Activated T-helper 1 cell treated with Interleukin-2 at 50 U/mL for 16 hours (primary cell): ENCODE measurements at regions not wholly inside any gene's neighbourhood (a gene's known extent, or its start where the extent isn't known, plus 50 kb on each side); places are given as distances from the start of the nearest gene placed in this dataset.

Source experiments
- DNase-seq: peaks from one replicate; pipeline ENCODE4 v3.0.0-alpha.2; 2020; ENCODE audit warnings: low read depth

DNA sequence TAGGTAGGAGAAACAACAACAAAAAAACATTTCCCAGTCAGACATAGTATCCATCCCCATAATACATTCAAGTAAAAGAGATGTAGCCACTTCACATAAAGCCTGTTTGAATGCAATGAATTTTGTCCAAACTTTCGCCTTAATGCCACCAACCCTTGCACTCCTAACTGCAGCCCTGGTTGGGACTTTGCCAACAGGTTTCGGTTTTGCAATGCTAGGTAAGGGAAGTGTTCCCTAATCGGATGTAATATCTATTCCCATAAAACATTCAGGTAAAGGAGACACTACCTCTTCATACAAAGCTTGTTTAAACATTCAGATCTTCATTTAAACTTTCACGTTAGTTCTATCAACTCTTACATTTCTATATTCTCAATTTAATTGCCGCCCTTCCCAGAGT lies 336.1 kb downstream of the DRD1 start:
- DNase-seq: no peak

DNA sequence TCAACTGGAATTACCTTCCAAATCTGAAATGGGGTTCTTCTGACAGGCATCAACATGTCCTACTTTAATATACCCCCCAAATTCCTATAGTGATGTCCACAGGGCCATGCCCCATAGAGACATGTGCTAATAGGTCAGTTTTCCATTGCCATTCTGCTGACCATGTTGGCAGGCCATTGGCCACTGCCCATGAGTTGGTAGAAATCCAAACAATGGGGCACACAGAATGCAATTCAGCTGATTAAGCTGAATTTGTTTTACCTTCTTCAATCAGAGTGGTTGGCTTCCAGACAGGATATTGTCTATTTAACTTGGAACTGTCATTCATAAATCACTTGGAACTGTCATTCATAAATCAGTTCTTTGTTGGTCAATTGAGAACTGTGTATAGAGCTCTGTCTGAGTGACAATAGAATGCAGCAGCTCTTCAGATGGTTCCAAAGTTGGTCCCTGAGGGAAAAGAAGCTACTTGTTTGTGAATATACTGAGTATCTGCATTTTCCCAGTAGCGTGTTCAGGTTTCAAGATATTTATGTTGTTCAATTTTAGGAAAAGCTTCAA lies 336.9 kb downstream of the DRD1 start:
- no peak for DNase-seq

DNA sequence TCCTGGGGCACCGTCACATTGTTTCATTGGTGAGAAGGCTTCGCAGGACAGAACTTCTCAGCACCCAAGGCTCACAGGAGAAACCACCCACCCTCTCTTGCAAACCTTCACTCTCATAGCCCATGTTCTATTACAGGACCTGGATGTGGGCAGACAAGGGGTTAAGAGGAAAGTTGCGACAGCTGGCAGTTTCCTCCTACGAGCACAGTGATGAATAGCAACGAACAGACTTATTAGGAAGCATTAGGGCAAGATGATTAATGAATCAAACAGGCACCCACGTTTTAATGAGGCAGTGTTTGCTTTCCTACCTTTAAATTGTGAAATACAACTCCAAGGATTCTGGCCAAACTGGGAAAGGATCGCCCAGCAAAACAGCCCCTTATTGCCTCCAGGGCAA lies 339.3 kb downstream of the DRD1 start:
- no peak for DNase-seq

DNA sequence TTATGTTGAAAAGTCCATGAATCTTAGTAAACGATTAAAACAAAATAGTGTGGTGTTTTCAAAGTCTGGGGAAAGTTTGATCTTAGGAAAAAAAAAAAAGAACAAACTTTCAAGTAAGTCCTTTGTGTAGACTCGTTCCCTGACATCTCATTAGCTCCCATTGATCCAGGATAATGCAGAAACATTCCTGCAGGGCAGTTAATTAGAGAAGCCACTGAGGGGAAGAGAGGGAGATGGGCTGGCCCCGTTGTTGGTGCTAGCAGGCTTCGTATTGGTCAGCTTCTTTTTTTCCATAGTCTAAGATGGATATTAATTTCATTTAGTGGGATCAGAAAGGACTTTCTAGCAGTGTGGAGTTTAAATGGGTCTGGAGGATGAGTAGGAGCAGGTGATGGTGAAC lies 340.2 kb downstream of the DRD1 start:
- DNase-seq: no peak

DNA sequence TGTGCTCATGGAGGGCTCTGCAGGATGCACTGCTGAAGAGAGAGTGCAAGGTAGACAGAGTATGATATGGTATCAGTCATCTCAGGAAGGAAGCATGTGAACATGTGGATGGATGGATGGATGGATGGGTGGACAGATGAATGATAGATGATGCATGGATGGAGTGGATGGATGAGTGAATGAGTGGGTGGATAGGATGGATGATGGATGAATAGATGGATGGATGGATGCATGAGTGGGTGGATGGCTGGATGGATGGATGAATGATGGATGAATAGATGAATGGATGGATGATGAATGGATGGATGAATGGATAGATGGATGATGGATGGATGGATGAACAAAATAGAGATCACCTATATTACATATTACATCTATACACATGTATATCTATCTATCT lies 341.3 kb downstream of the DRD1 start:
- no peak for DNase-seq

DNA sequence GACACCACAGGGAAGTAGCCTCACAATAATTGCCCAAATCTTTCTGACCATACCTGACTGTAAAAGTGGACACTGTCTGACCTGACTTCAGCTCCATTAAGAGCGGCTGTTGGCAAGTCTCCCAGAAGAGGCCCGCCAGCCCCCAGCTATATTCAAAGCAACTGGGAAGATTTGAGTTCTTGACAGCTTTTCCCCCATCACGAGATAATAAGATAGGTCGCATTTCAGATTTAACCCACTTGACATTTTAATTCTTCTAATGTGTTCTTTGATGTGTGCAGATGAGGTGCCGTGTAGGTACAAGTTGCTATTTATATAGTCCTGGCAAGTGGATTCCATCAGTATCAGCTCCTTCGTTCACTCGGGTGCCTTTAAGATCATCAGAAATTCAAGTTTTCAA lies 345.7 kb downstream of the DRD1 start:
- DNase-seq: no peak

DNA sequence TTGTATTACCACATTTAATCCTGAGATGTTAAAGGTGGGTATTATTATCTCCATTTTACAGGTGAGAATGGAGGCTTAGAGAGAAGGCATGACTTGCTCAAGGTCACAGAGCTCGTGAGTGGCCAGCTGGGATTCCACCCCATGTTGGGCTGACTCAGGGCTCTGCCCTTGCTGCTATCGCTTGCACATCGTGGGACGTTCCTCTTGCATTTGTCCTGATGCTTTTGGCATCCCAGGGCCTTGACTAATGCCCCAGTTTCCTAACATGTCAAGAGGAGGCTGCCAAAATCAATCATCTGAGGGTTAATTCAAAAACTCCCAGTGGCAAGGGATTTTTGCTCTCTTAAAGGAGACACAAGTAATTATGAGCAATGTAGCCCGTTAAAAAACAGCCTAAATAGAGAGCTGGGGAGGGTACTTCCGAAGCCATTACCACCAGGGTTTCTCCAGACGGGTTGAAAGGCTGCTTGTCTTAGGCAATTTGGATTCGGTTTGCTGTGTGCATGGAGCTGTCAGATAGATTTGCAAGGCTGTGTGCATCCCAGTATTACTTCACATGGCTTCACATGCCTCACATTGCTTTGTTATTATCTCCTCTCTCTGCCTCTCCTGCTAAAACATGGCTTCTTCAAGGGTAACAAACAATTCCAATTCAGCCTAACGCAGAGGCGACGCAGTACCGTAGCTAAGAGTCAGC lies 347.4 kb downstream of the DRD1 start:
- DNase-seq: no peak

DNA sequence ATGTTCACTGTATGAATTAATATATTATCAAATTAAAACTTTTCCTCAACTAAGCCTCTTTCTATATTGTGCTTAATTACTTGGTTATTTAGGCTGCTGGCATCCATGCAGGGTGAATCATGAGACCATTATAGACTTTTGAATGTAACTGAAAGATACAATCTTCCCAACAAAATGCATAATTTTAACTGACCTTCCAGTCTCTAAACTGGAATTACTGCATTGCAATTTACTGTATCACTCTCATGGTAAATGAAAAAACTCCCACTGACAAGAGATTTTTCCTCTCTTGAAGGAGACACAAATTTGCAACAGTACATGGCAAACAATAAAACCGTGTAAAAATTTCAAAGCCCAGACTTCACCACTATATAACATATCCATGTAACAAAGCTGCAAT lies 349.5 kb downstream of the DRD1 start:
- DNase-seq: no peak

DNA sequence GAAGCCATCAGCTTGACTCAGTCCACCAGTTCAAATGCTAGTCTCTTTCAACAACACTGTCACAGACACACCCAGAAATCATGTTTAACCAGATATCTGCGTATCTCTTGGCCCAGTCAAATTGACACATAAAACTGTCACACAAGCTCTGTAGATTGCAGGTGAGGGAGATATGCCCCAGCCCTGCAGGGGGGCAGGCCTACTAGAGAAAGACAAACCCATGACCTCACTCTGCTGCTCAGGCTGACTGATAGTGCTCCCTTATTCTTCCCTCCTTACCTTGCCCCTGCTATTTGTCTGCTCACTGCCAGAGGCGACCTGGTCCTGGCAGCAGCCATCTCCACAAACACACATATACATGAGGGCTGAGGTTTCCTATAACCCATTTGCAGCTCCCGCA lies 351.3 kb downstream of the DRD1 start:
- DNase-seq: no peak

DNA sequence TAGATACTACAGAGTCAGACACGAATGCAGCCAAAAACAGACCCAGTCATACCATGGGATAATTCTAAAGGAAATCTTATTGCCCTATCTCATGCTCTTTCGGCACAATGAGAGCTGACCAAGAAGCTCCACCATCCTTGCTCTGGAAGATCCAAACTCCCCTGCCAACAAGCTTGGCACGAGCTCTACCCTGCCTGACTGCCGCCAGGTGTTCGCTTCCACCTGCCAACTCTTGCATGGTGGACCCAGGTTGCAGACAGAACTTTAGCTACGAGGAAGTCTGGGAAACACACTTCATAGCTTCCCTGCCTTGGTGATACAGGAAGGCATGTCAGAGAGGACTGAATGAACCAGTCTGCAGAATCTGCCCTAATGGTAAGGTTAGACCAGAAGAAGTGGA lies 355.0 kb downstream of the DRD1 start:
- DNase-seq: no peak

DNA sequence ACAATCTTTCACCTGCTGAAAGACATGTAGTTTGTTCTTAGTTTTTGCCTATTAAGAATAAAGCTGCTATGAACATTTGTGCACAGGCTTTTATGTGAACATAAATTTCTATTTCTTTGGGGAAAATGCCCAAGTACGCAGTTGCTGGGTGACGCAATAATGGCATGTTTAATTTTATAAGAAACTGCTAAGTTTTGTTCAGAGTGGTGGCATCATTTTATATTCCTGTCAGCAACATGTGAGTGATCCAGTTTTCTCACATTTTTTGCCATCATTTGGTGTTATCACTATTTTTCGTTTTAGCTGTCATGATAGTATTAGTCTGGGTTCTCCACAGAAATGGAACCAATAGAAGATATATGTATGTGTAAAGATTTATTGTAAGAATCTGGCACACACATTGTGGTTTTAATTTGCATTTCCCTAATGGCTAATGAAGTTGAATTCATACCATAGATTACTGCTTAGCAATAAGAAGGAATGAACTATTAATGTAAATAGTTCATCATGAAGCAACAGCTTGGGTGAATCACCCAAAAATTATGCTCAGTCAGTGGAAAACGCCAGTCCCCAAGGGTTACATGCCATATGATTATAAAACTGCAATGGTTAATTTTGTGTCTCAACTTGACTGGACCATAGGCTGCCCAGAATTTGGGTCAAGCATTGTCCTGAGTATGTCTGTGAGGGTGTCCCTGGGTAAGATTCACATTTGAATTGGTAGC lies 358.6 kb downstream of the MSX2 start:
- DNase-seq: no peak

DNA sequence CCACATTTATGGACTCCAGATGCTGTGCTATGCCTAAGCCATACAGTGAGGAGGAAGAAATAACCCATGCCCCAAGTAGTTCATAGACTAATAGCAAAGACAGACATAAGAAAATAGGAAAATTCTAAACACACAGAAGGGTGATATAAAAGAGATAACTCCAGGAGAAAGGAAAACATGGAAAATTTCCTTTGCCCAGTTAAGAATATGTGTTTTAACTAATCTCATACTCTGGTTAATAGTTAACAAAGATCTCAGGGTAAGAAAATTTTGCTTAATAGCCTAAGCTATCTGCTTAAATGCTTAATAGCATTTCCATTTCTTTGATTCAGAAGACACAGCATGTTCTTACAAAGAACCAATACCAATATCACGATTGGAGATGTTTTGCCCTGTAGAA lies 358.0 kb downstream of the MSX2 start:
- DNase-seq: no peak

DNA sequence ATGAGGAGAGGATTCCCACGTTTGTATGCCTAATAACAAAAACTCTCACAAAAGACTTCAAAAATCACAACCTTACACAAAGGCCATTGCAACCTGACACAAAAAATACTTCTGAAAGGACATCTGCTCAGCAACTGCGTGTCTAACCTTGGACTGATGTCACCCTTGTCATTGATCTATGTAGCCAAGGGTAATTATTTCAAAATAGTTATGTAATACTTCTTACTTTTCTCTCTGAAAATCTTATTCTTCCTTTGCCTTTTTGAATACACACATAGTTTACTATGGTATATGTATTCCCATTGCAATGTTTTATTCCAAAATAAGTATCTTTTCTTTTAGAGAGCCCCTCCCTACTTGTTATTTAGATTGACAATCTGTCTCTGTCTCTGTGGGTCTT lies 355.3 kb downstream of the MSX2 start:
- DNase-seq: no peak

DNA sequence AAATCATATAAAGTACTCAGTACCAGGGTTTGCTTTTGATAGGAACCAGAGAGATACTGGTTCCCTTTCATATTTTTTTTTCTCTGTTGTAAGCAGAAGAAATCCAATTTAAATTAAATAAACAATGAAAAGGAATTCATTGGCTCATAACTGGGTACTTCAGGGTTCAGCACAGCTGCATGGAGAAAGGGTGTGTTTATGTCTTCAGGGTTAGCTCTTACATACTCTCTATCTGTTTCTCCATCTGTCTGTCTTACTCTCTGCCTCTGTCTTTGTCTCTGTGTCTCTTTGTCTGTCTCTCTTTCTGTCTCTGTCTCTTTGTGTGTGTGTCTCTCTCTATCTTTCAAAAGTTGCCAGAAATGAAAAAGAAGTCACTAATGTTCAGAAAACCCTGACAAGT lies 345.9 kb downstream of the MSX2 start:
- DNase-seq: no peak

DNA sequence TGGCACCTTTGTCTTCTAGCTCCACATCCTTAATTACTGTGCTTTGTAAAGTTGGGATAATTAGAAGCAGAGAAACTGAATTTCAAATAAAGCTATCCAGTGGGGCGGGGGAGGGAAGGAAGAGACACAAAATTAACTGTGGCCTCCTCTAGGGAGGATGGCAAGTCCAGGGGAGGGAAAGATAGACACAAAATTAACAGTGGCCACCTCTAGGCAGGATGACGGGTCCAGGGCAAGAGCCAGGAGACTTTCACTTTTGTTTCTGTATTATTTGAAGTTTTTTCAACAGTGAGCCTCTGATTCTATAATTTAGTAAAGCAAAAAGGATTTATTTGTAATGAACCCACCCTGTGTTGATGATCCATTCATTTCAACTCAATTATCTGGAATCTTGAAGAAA lies 335.9 kb downstream of the MSX2 start:
- DNase-seq: no peak

DNA sequence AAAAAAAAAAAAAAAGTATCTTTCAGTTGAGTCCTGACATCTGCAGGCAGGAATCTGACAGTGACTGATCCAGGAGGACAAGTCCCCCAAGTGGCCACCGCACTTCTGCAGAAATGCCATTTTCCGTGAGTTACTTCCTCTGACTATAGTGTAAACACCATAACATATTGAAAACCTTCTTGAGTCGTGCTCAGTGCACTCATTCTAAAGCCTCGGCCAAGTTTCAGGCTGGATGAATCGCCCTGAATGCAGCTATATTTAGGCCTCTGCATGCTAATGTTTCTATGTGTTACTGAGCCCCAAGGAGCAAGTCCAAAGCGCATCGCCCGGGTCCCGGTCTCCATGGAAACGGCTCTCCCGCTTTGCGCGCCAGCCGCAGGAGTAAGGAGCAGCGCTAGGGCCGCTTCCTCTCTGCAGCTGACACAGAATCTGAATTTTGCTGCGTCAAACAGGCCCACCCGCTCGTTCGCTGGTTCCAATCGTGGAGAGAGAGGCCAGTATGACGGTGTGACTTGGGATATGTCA lies 335.4 kb downstream of the MSX2 start:
- DNase-seq: no peak

DNA sequence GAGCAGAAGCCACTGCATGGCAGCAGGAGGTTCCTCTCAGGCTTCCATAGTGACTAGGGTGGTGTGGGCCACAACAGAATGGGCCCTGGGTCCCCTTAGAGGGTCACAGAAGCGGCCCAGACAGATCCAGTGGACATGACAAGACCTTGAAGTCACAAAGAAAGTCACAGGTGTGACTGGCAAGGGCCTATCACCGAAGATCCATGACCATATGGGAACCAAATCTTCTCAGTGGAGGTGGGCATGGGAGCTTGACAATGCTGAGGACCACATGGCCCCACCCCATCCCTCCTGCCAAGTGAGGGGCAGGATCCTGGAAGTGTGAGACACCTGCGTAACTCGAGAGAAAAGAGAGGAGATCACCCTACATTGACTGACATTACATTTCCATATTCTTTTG lies 332.4 kb downstream of the MSX2 start:
- no peak for DNase-seq

DNA sequence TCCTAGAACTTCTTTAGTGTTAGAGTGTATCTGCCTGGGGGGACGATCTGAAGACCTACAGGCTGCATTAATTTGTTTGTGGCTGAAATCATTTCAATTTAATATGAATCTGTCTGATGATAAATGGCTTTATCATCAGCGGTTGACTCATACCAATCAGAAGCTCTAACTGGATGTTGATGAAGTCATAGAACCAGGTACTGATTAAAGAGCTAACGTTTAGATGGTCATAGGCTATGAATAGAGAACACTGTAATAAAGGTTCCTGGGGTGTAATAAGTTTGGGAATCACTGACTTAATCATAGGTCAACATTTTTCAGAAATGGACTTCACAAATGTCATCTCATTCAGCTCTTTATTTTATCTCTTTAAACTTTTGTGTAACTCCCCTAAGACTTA lies 329.9 kb downstream of the MSX2 start:
- no peak for DNase-seq

DNA sequence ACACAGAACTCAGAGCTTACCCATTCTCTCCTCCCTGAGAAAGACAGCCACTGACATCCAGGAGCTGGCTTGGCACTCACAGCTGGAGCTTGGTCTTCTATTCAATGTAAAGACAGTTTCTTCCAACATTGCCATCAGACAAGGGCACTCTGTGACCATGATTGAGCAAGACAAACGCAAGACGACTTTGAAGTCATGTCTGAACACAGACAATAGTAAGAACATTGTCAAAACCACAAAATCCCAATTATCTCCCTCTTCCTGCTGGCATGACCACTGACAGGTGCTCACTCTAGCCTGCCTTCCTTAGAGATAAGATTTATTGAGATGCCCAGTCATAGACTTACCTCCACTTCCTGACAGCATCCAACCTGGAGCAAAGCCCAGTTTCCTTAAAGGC lies 328.0 kb downstream of the MSX2 start:
- no peak for DNase-seq

DNA sequence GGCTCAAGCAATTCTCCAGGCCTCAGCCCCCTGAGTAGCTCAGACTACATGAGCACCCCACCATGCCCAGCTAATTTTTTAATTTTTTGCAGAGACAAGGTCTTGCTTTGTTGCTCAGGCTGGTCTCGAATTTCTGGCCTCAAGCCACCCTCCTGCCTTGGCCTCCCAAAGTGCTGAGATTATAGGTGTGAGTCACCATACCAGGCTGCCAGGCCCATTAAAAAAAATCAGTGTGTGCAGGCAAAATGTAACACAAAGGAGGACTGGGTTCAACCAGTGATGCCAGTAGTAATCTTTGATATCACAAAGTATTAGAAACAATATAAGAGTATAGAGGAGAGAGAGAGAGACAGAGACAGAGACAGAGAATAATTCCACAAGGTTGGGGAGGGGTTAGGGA lies 322.7 kb downstream of the MSX2 start:
- DNase-seq: no peak

DNA sequence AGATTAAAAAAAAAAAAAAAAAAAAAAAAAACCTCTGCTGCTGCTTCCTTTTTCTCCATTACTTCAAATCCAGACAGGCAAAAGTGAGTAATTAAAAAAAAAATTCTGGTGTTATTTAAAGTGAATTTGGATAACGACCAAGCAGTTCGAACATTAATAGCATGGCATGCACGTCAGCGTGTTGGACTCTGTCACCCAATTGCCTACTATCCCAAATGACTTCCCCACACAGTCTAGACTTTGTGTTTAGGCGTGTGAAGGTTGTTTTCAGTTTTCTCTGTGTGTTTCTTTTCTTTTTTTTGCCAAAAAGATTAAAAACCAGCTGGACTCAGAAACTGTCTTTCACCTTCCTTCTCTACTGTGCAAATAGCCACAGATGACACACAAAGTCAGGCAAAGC lies 321.4 kb downstream of the MSX2 start:
- DNase-seq: no peak

DNA sequence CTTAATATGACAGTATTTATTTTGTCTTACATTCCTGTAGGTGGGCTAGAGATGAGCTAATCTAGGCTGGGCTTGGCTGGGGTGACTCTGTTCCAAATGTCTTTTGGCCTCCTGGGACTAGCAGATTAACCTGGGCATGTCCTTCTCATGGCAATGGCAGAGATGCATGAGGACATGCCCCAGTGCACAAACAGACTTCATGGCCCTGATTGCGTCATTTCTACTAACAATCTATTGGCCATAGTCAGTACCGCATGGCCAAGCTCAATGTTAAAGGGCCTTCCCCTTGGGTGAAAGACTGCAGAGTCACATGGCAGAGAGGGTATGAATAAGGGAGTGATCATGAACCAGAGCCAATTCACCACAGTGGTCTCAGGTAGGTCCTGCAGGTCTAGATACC lies 313.4 kb downstream of the MSX2 start:
- DNase-seq: no peak

DNA sequence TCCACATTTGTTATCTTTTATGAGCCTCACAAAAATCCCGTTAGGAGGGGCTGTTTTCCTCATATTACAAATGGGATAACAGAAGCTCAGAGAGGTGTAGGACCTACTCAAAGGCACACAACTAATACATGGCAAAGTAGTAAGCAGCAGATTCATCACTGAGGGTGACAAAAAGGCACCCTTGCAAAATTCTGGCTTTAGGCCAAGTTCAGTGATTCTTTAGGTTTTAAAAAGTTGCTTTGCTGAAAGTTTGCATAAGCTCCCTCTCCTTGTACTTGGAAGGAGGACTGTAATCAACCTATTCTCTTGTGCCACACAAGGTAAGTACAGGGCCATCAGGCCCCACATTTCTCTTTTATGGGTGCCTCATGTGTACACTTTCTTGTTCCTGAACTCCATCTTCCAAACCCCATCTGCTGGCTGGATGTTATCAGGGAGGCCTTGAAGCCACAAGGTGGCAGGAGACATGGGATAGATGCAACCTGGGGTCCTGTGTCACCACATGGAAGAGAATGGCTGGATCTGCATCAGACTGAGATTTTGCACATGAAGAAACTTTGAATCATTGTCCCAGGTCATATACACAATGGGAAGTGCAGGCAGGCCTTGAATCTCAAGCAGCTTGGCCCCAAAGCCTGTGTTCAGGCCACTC lies 311.6 kb downstream of the MSX2 start:
- DNase-seq: no peak
